ENCODE measurements at regions not wholly inside any gene's neighbourhood (a gene's known extent, or its start where the extent isn't known, plus 50 kb on each side); places are given as distances from the start of the nearest gene placed in this dataset.

GRCh38 chr1:229159668-229160544 is 111.0 kb upstream of the RAB4A start:
- TF ChIP-seq, protein P1, sequence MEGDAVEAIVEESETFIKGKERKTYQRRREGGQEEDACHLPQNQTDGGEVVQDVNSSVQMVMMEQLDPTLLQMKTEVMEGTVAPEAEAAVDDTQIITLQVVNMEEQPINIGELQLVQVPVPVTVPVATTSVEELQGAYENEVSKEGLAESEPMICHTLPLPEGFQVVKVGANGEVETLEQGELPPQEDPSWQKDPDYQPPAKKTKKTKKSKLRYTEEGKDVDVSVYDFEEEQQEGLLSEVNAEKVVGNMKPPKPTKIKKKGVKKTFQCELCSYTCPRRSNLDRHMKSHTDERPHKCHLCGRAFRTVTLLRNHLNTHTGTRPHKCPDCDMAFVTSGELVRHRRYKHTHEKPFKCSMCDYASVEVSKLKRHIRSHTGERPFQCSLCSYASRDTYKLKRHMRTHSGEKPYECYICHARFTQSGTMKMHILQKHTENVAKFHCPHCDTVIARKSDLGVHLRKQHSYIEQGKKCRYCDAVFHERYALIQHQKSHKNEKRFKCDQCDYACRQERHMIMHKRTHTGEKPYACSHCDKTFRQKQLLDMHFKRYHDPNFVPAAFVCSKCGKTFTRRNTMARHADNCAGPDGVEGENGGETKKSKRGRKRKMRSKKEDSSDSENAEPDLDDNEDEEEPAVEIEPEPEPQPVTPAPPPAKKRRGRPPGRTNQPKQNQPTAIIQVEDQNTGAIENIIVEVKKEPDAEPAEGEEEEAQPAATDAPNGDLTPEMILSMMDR (IDR thresholded peaks at IDR 0.05; ENCODE audit: poor library complexity) = no peak
- TF ChIP-seq EZH2 (IDR thresholded peaks at IDR 0.05; ENCODE audit: borderline replicate concordance) = no peak

Data from hepatocyte (in vitro differentiated cells).